GM21576 (cell line): ENCODE measurements at regions not wholly inside any gene's neighbourhood (a gene's known extent, or its start where the extent isn't known, plus 50 kb on each side); places are given as distances from the start of the nearest gene placed in this dataset.
"Not testable (repeated sequence)": the region's sequence is repeated elsewhere in the genome, so short reads cannot be mapped to it uniquely, and the experiment has no call there.

Source experiments
- ATAC-seq: cut with Tn5 transposase; IDR thresholded peaks from one replicate; pipeline ENCODE4 v1.9.1; 2021; ENCODE audit warnings: mild to moderate bottlenecking, moderate library complexity; ENCODE audit not compliant: unreplicated experiment

- no peak for ATAC-seq
Observed at GRCh38 chr2:18998491-18998890, 359.9 kb downstream of the OSR1 start.

DNA sequence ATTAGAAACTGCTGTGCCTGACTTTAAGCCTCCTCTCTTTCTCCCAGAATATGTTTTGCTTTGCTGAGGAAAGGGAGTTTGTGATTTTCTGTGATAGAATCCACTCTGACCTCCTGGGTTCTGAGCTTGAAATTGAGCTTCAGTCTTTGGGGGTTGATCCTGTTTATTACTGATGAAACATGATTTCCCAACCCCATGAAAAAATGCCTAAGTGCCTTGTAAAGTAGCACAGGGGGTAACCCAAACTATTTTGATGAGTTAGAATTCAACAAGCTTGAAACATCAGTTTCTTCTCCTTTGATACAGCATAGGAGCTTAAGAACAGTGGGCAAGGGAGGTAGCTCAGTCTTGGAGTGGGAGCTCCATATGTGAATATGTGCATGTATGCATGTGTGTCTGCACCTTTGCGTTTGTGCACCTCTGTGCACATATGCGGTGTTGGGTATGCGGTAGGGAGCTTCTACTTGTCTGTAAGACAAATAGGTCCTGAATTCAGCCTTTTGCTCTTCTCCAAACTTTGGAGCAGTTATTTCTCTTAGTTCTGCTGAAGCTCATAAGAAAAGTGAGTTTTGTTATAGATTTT is 364.6 kb downstream of the OSR1 start:
- ATAC-seq, result no peak

DNA sequence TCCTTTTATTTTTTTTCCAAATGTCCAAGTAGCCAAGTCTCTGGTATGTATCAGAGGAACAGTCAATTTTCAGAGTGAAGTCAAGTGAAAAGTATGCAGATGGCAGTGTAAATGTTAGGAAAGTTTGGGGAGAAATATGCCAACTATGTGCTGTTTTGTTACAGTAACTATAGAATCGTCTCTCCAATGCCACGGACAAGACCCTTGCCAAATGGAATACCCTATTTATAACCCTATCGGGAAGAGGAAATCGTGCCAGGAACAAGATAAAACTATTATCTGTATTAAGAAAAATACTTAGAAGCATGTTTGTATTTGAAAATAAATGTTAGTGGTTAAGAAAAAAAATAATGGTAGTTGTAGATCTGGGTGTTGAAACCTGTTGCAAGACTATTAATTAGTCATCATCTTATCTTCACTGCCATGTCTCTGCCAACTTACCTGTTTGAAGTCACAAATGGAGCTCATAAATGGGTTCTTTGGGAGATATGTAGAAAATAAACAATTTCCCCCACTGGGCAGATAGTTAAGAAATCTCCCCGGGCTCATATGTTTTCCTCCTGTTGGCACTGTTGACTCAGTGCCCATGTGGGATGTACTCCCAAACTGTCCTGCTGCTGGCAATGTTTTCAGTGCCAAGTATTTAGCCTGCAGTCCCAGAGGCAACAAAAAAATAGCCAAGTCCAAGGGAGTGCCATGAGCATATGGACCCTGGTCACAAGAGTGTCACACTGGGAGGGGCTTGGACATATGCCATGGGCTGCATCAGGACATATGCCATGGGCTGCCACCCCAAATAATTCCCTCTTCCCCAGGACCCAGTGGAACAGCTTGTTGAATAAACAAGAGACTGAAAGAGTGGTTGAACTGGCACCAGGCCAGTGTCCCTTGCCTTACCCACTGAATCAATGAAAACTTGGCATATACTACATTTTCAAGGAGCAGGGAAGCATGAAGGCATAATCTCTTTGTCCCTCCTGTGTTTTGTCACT is 366.9 kb downstream of the OSR1 start:
- ATAC-seq, result no peak

DNA sequence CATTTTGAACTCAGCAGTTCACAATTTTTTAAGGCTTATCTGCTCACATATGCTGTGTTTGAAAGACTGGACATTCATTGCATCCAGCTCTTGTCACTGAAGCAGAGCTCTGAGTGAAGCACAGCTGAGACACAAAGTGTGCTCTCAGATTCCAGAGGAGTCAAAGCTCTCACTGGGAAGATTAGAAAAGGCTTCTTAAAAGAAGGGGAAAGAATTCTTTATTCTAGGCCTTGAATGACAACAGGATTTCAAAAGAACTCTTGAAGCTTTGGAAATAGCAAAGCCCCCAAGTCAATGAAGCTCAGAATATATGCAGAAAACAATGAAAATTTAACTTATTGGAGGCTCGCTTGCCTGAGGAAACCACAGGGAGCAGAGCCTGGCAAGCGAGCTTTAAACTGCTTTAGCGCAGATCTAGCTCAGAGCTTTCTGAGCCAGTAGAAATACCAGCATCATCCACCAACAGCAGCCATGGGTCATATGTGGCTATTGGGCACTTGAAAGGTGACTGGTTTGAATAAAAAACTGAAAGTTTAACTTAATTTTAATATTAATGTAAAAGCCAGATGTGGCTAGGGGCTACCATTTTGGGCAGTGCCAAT is 369.7 kb downstream of the OSR1 start:
- ATAC-seq, result no peak

- ATAC-seq, result no peak
Observed at GRCh38 chr2:18987592-18988073, 370.8 kb downstream of the OSR1 start.

GRCh38 chr2:18987016-18987415 is 371.4 kb downstream of the OSR1 start:
- no peak for ATAC-seq

- ATAC-seq, result no peak
Observed at GRCh38 chr2:18986046-18986445, 372.4 kb downstream of the OSR1 start.

DNA sequence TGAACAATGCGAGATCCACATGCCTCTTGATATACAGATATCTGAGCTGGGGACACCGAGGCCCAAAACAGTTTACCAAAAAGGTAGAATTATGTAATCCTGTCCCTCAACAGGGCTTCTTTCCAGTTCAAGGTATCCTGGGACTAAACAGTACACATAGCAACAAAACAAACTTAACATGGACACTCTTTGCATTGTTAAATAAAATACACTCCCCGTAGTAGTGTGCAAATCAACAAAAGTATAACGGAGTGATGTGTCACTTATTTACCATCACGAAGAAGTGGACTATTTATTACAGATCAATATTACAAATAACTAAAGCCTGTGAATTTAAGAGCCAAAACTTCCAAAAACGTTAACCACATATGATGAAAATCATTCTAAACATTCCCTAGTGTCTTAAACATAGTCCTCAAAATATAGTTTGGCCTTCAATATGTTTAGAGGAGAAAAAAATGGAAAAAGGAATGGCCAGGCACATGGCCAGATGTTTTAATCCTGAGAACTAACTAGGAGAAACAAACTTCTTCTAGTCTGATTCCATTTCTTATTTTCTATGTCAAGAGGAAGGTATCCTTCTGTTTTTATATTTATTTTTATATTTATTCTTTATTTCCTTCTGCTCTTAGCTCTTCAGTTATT is 377.5 kb downstream of the OSR1 start:
- no peak for ATAC-seq

DNA sequence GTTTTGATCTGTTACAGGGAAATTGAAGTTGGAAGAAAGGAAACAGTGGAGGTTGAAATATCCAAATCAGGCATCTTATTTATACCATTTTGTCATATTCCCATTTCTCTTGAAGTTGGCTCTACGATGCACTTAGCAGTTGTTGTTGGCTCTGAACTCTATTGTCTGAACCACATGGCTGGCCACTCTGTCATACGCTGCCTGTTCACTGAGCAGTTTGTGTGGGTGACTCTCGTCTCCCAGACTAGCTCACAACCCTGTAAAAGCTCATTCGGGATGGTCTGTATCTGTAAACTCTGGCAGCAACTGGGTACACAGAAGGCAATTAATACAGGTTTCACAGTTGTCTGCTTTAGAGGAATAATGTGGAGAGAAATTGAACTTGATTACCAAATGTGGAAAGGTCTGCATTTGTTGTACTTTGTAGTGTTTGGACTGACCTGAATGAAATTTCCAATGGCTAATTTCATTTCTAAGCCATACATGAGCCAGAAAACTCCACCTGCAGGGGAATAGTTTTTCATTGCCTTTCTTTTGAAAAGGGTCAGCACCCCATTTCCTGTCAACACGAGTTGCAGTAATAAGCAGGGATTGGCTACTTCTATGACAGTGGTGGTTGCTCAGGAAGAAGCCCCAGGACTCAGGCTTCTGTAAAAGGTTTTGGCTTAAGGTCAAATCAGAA is 378.2 kb downstream of the OSR1 start:
- ATAC-seq, result no peak

DNA sequence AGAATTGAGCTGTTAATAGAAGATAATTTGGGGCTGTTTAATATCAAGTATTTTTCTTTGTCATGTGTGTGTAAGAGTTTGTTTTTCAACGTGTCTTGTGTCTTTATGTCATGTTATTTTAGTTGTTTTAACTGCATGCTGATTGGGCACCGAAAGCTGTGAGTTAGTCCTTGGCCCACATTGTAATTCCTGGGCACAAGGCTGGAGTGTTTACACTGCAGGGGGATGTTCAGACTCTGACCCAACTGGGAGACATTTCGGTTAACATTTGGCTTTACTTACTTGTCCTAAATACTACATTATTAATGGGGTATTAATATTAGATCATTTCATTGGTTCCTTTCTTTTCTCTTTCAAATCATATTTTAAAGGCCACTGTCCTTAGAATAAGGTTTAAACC is 381.0 kb downstream of the OSR1 start:
- ATAC-seq, result no peak

- peak; percentile 96 for ATAC-seq
Observed at GRCh38 chr2:18976168-18976961, 382.1 kb downstream of the OSR1 start.

DNA sequence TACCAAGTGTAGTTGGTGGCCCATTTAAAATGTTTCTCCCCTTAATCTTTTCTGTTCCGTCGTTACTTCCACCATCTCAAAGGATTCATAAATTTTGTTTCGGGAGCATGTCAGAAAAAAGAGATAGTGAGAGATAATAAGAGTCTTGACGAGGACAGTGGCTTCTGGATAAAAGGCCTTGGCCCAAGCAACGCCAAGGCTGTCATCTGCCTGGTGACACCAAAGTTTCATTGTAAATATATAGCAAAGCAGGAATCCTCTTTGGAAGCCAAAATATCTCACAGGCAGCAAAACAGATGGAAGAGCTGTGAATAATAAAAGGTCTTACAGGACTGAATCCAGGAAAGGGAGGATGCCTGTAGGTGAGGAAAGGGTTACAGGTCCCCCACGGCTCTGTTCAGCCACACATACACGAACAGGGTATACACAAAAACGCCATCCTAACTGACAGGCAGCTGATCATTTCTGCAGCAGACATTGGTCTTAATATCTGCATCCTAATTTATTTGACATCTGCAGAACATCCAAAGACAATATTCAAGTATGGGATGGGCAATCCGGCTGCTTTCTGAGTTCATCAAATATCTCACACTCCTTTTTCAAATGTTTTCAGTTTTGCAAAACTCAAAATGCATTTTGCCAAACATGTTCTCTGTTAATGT is 382.8 kb downstream of the OSR1 start:
- ATAC-seq, result no peak

- no peak for ATAC-seq
Observed at GRCh38 chr2:18971628-18972027, 382.3 kb upstream of the NT5C1B start.

- no peak for ATAC-seq
Observed at GRCh38 chr2:18971069-18971378, 381.7 kb upstream of the NT5C1B start.

DNA sequence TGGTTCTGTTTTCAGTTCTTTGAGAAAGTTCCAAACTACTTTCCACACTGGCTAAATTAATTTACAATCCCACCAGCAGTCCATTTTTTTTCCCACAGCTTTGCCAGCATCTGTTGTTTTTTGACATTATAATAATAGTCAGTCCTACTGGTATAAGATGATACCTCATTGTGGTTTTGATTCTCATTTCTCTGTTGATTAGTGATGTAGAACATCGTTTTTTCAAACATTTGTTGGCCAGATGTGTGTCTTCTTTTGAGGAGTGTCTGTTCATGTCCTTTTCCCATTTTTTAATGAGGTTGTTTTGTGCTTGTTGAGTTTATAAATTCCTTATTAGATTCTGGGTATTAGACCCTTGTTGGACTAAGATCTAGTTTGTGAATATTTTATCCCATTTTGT is 376.8 kb upstream of the NT5C1B start:
- no peak for ATAC-seq

GRCh38 chr2:18963739-18964256 is 374.4 kb upstream of the NT5C1B start:
- ATAC-seq, result not testable (repeated sequence)

DNA sequence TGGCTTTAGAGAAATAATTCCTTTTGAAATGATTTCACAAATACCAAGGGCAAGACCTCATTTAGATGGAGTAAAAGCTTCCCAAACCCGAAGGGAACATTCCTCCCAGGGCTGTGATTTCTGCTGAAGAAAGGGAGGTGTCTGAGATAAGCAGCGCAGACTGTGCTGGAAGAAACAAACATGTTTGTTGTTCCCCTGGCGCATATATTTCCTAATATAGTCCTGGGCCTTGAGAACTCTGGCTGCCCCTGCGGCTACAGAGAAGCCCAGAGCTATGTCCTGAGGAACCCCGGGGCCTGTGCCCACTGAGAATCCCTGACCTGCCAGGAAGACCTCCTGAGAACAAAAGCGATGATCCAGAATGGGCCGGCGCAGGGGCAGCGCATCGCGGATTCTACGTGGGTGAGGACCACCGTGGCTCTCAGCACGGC is 372.6 kb upstream of the NT5C1B start:
- ATAC-seq, result no peak

- no peak for ATAC-seq
Observed at GRCh38 chr2:18959952-18960717, 370.8 kb upstream of the NT5C1B start.
